H9 (cell line): ENCODE measurements at regions not wholly inside any gene's neighbourhood (a gene's known extent, or its start where the extent isn't known, plus 50 kb on each side); places are given as distances from the start of the nearest gene placed in this dataset.

Experiments
- DNase-seq: peaks from one replicate; pipeline ENCODE4 v3.0.0-alpha.2; 2017
- H2AFZ ChIP-seq: one replicate; pipeline ENCODE4 v1.6.1; 2013; ENCODE audit warnings: mild to moderate bottlenecking, low read length, control low read depth, moderate library complexity
- H2AK5ac ChIP-seq: 2 replicates; pipeline ENCODE4 v1.6.1; 2013; ENCODE audit warnings: low read length, control low read depth, mixed read lengths; ENCODE audit not compliant: insufficient read length
- H2BK120ac ChIP-seq: one replicate; pipeline ENCODE4 v1.6.1; 2013; ENCODE audit warnings: low read depth, mild to moderate bottlenecking, low read length, control low read depth, inconsistent platforms; ENCODE audit not compliant: poor library complexity, severe bottlenecking
- H2BK12ac ChIP-seq: 2 replicates; pipeline ENCODE4 v1.6.1; 2013; ENCODE audit warnings: low read length, control low read depth, mixed read lengths, low read depth; ENCODE audit not compliant: insufficient read length
- H2BK15ac ChIP-seq: 2 replicates; pipeline ENCODE4 v1.6.1; 2013; ENCODE audit warnings: low read depth, low read length, control low read depth
- H2BK20ac ChIP-seq: one replicate; pipeline ENCODE4 v1.6.1; 2013; ENCODE audit warnings: low read depth, mild to moderate bottlenecking, low read length, control low read depth, inconsistent platforms; ENCODE audit not compliant: poor library complexity, severe bottlenecking
- H2BK5ac ChIP-seq: 2 replicates; pipeline ENCODE4 v1.6.1; 2013; ENCODE audit warnings: low read length, control low read depth, mixed read lengths; ENCODE audit not compliant: insufficient read length
- H3K14ac ChIP-seq: 2 replicates; pipeline ENCODE4 v1.6.1; 2013; ENCODE audit warnings: low read length, control low read depth; ENCODE audit not compliant: insufficient read depth
- H3K18ac ChIP-seq: 2 replicates; pipeline ENCODE4 v1.6.1; 2013; ENCODE audit warnings: low read depth, mild to moderate bottlenecking, mixed read lengths, low read length, control low read depth; ENCODE audit not compliant: insufficient read length
- H3K23ac ChIP-seq: 2 replicates; pipeline ENCODE4 v1.6.1; 2013; ENCODE audit warnings: low read length, control low read depth, mixed read lengths, low read depth; ENCODE audit not compliant: insufficient read length
- H3K23me2 ChIP-seq: 2 replicates; pipeline ENCODE4 v1.6.1; 2013; ENCODE audit warnings: low read depth, mild to moderate bottlenecking, mixed read lengths, low read length, control low read depth; ENCODE audit not compliant: insufficient read length, poor library complexity, severe bottlenecking
- H3K27ac ChIP-seq: 2 replicates; pipeline ENCODE4 v1.5.1; 2013; ENCODE audit warnings: low read length, control low read depth, mixed read lengths, low read depth; ENCODE audit not compliant: insufficient read length
- H3K27me3 ChIP-seq: 2 replicates; pipeline ENCODE4 v1.6.1; 2013; ENCODE audit warnings: low read length, control low read depth, inconsistent platforms; ENCODE audit not compliant: insufficient read depth
- H3K4ac ChIP-seq: 2 replicates; pipeline ENCODE4 v1.6.1; 2013; ENCODE audit warnings: low read depth, mild to moderate bottlenecking, control low read depth, inconsistent platforms, low read length, moderate library complexity
- H3K4me1 ChIP-seq: 2 replicates; pipeline ENCODE4 v1.6.1; 2013; ENCODE audit warnings: low read length, control low read depth, inconsistent platforms; ENCODE audit not compliant: insufficient read depth
- H3K4me2 ChIP-seq: 2 replicates; pipeline ENCODE4 v1.6.1; 2013; ENCODE audit warnings: low read length, control low read depth, mixed read lengths; ENCODE audit not compliant: insufficient read length, insufficient read depth
- H3K56ac ChIP-seq: 2 replicates; pipeline ENCODE4 v1.6.1; 2013; ENCODE audit warnings: low read depth, mild to moderate bottlenecking, mixed read lengths, low read length, control low read depth; ENCODE audit not compliant: insufficient read length
- H3K79me1 ChIP-seq: 2 replicates; pipeline ENCODE4 v1.6.1; 2013; ENCODE audit warnings: low read depth, mild to moderate bottlenecking, moderate library complexity, low read length, control low read depth, inconsistent platforms; ENCODE audit not compliant: insufficient read depth, poor library complexity, severe bottlenecking
- H3K79me2 ChIP-seq: 2 replicates; pipeline ENCODE4 v1.6.1; 2013; ENCODE audit warnings: low read length, control low read depth, inconsistent platforms; ENCODE audit not compliant: insufficient read depth
- H3K9ac ChIP-seq: 2 replicates; pipeline ENCODE4 v1.6.1; 2013; ENCODE audit warnings: low read length, control low read depth, mixed read lengths; ENCODE audit not compliant: insufficient read length; ENCODE audit errors: extremely low read depth
- H3K9me3 ChIP-seq: one replicate; pipeline ENCODE4 v1.6.1; 2013; ENCODE audit warnings: low read depth, low read length, inconsistent platforms; ENCODE audit not compliant: control insufficient read depth
- H3T11ph ChIP-seq: one replicate; pipeline ENCODE4 v1.6.1; 2013; ENCODE audit warnings: mild to moderate bottlenecking, low read length, control low read depth, inconsistent platforms
- H4K20me1 ChIP-seq: one replicate; pipeline ENCODE4 v1.6.1; 2013; ENCODE audit not compliant: control insufficient read depth, insufficient read length, insufficient read depth
- H4K5ac ChIP-seq: 2 replicates; pipeline ENCODE4 v1.6.1; 2013; ENCODE audit warnings: low read depth, mild to moderate bottlenecking, mixed read lengths, low read length, control low read depth; ENCODE audit not compliant: insufficient read length
- H4K8ac ChIP-seq: replicated peaks from 2 replicates; pipeline ENCODE4 v1.6.1; 2013; ENCODE audit warnings: low read length, control low read depth, mixed read lengths, low read depth; ENCODE audit not compliant: insufficient read length
- H4K91ac ChIP-seq: 2 replicates; pipeline ENCODE4 v1.6.1; 2013; ENCODE audit warnings: low read depth, mild to moderate bottlenecking, moderate library complexity, mixed read lengths, low read length, control low read depth; ENCODE audit not compliant: insufficient read length
- H3K27ac Mint-ChIP-seq, 3 experiments: 2 replicates in 2 of 3; 3 replicates in 1 of 3; pipeline ENCODE4 v1.8.0; 2020 to 2021; ENCODE audit warnings: mixed read lengths in 3 of 3, mild to moderate bottlenecking in 1 of 3, moderate library complexity in 1 of 3
- H3K27me3 Mint-ChIP-seq: 2 replicates; pipeline ENCODE4 v1.8.0; 2021; ENCODE audit warnings: low read depth, mild to moderate bottlenecking, moderate library complexity, mixed read lengths
- H3K36me3 Mint-ChIP-seq, 3 experiments: 2 replicates in 2 of 3; 3 replicates in 1 of 3; pipeline ENCODE4 v1.8.0; 2020 to 2021; ENCODE audit warnings: low read depth in 3 of 3, mixed read lengths in 3 of 3; ENCODE audit not compliant: insufficient read depth in 1 of 3
- H3K4me1 Mint-ChIP-seq, 2 experiments: 2 replicates each; pipeline ENCODE4 v1.8.0; 2020; ENCODE audit warnings: mixed read lengths in 2 of 2
- H3K4me3 Mint-ChIP-seq, 2 experiments: 2 replicates in 1 of 2; 3 replicates in 1 of 2; pipeline ENCODE4 v1.8.0; 2020 to 2021; ENCODE audit warnings: mild to moderate bottlenecking in 2 of 2, mixed read lengths in 2 of 2, moderate library complexity in 1 of 2
- H3K9me3 Mint-ChIP-seq, 2 experiments: 2 replicates in 1 of 2; 3 replicates in 1 of 2; pipeline ENCODE4 v1.8.0; 2020; ENCODE audit warnings: mild to moderate bottlenecking in 2 of 2, mixed read lengths in 2 of 2, moderate library complexity in 1 of 2
- WGBS: extraction: QIAGEN DNeasy Blood & Tissue Kit; methylation state at CpG from one replicate; pipeline ENCODE4 v1.1.7; 2013; ENCODE audit warnings: missing lambda C conversion rate, low lambda C conversion rate, mixed read lengths; ENCODE audit not compliant: insufficient read length; ENCODE audit errors: extremely low coverage; 5-methylcytosine and 5-hydroxymethylcytosine counted together
- TF ChIP-seq, protein P1 (sequence below): fragments of 200-600 bp; sonication (generic); conservative IDR thresholded peaks from 3 replicates; pipeline ENCODE4 v1.8.0; 2021; ENCODE audit warnings: antibody characterized with exemption, mild to moderate bottlenecking

DNA sequence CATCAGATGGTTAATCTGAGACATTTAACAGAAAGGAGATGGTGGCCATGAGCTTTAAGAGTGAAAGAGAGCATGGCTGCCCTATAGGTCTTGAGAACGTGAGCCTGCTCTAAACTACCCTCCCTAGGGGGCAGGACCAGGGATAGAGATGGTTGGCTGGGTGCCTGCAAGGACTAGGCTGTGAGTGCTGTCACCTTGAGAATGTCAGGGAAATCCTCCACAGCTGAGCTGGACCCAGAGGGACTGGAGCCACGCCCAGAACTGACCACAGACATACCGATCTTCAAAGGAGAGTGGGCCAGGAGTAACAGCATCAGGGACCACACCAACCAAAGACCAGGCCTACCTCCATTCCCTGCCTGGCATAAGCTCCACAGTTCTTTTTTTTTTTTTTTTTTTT is 53.6 kb upstream of the UBE2E1 start:
- Histone ChIP-seq H2BK20ac (no peak overlapping the region), H2AK5ac (no peak overlapping the region), H3K4me2 (no peak overlapping the region), H2BK12ac (no peak overlapping the region), H3K14ac (no peak overlapping the region), H3K4ac (no peak overlapping the region), H3K9me3 (no peaks in the 10 kb centered on the region), H3K79me1 (no peaks in the 10 kb centered on the region), H4K91ac (no peak overlapping the region), H3K79me2 (no peaks in the 10 kb centered on the region), H3K27ac (no peak overlapping the region), H4K20me1 (no peaks in the 10 kb centered on the region), H3K23ac (no peak overlapping the region), H4K5ac (no peak overlapping the region), H3K23me2 (peaks cover 4% of the 10 kb centered on the region), H4K8ac (no peak overlapping the region), H3K56ac (no peak overlapping the region), H3K27me3 (no peaks in the 10 kb centered on the region), H3T11ph (no peak overlapping the region), H3K9ac (no peak overlapping the region), H3K18ac (no peak overlapping the region), H2BK120ac (no peak overlapping the region), H2AFZ (no peak overlapping the region), H2BK15ac (no peak overlapping the region), H3K4me1 (peaks cover 5% of the 10 kb centered on the region), H2BK5ac (no peak overlapping the region)
- TF ChIP-seq, protein P1, sequence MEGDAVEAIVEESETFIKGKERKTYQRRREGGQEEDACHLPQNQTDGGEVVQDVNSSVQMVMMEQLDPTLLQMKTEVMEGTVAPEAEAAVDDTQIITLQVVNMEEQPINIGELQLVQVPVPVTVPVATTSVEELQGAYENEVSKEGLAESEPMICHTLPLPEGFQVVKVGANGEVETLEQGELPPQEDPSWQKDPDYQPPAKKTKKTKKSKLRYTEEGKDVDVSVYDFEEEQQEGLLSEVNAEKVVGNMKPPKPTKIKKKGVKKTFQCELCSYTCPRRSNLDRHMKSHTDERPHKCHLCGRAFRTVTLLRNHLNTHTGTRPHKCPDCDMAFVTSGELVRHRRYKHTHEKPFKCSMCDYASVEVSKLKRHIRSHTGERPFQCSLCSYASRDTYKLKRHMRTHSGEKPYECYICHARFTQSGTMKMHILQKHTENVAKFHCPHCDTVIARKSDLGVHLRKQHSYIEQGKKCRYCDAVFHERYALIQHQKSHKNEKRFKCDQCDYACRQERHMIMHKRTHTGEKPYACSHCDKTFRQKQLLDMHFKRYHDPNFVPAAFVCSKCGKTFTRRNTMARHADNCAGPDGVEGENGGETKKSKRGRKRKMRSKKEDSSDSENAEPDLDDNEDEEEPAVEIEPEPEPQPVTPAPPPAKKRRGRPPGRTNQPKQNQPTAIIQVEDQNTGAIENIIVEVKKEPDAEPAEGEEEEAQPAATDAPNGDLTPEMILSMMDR, result no peak
- peak overlapping the region in 1 of 3 experiments; percentile 83; a peak in 1 of 7 replicates for H3K27ac Mint-ChIP-seq
- no peak for DNase-seq
- H3K4me3 Mint-ChIP-seq, result no peak overlapping the region
- no peaks in the 10 kb centered on the region for H3K9me3 Mint-ChIP-seq
- no peaks in the 10 kb centered on the region for H3K36me3 Mint-ChIP-seq
- no CpG with 5 or more reads among the region's 3 CpGs for WGBS
- H3K4me1 Mint-ChIP-seq, result peaks cover 28 to 36% of the 10 kb centered on the region in 2 experiments
- peaks cover 4% of the 10 kb centered on the region for H3K27me3 Mint-ChIP-seq
